K562 (cell line): ENCODE measurements at regions not wholly inside any gene's neighbourhood (a gene's known extent, or its start where the extent isn't known, plus 50 kb on each side); places are given as distances from the start of the nearest gene placed in this dataset.

Source experiments
- ATAC-seq: fragments of 200-7000 bp; cut with Tn5 transposase; 3 replicates; pipeline ENCODE4 v1.9.1; 2020; ENCODE audit warnings: moderate library complexity
- BruUV-seq: library from RNA; stranded (reverse); fragments of 400-500 nt; replicated peaks from 2 replicates; lab custom pipeline; 2021; lab: Mats Ljungman, UMichigan
- CTCF ChIA-PET: fragments of 300-600 bp; formaldehyde crosslinking; extraction: SDS; loops from one replicate; lab custom pipeline; 2021; ENCODE audit warnings: low intra/inter-chr PET ratio; lab: Yijun Ruan, JAX
- POLR2A ChIA-PET: fragments of 300-600, 350-650 bp; sonication (Branson Sonifier 250); formaldehyde crosslinking; extraction: SDS; loops from one replicate; lab custom pipeline; 2021; ENCODE audit warnings: antibody characterized with exemption, inconsistent platforms; lab: Yijun Ruan, JAX
- DNase-seq, 4 experiments: peaks; one replicate each; pipeline versions ENCODE4 v3.0.0 to v3.0.0-alpha.2; 2011 to 2018; ENCODE audit warnings: low spot score in 3 of 4, mixed read lengths in 3 of 4; ENCODE audit errors: extremely low read depth in 1 of 4
- FAIRE-seq: peaks from 2 replicates; lab custom pipeline; 2011; peaks lifted over from hg19 to GRCh38; lab: Jason Lieb, UNC
- H2AFZ ChIP-seq: 2 replicates; pipeline ENCODE4 v1.6.0; 2011; ENCODE audit warnings: low read depth, low read length, control low read depth, inconsistent platforms
- H3K27ac ChIP-seq: fragments of 200-600 bp; 3 replicates; pipeline ENCODE4 v1.8.0; 2011; ENCODE audit warnings: low read depth, mild to moderate bottlenecking, control low read depth, inconsistent platforms, low read length, moderate library complexity, mixed read lengths; ENCODE audit errors: extremely low read depth
- H3K27me3 ChIP-seq, 2 experiments: fragments of 300-600 bp in 1 of 2; 2 replicates in 1 of 2; 3 replicates in 1 of 2; pipeline versions ENCODE4 v1.6.0 to v1.8.0; 2011; ENCODE audit warnings: inconsistent platforms in 2 of 2, low read length in 2 of 2, mild to moderate bottlenecking in 1 of 2, mixed read lengths in 1 of 2, moderate library complexity in 1 of 2; ENCODE audit not compliant: control insufficient read depth in 2 of 2, insufficient read depth in 2 of 2
- H3K36me3 ChIP-seq: fragments of 300-600 bp; 3 replicates; pipeline ENCODE4 v1.8.0; 2011; ENCODE audit warnings: mild to moderate bottlenecking, low read length, inconsistent platforms; ENCODE audit not compliant: control insufficient read depth, insufficient read depth
- H3K4me1 ChIP-seq, 2 experiments: fragments of 200-600 bp in 1 of 2; replicated peaks in 1 of 2; 2 replicates in 1 of 2; 3 replicates in 1 of 2; pipeline versions ENCODE4 v1.5.1 to v1.8.0; 2011; ENCODE audit warnings: inconsistent platforms in 2 of 2, low read length in 2 of 2, mild to moderate bottlenecking in 1 of 2, mixed read lengths in 1 of 2, moderate library complexity in 1 of 2; ENCODE audit not compliant: control insufficient read depth in 2 of 2, insufficient read depth in 2 of 2
- H3K4me2 ChIP-seq: 2 replicates; pipeline ENCODE4 v1.6.1; 2011; ENCODE audit warnings: low read length, control low read depth, inconsistent platforms, mixed read lengths; ENCODE audit not compliant: insufficient read depth
- H3K4me3 ChIP-seq: fragments of 200-600 bp; sonication (generic), shearing (Covaris generic); 2 replicates; pipeline ENCODE4 v1.5.1; 2016; ENCODE audit warnings: control low read depth, inconsistent platforms
- H3K79me2 ChIP-seq: fragments of 200-600 bp; 3 replicates; pipeline ENCODE4 v1.8.0; 2011; ENCODE audit warnings: low read length, inconsistent platforms; ENCODE audit not compliant: control insufficient read depth, insufficient read depth
- H3K9ac ChIP-seq, 2 experiments: 2 replicates each; pipeline versions ENCODE4 v1.6.0 to v1.6.1; 2011; ENCODE audit warnings: low read depth in 2 of 2, low read length in 2 of 2, control low read depth in 1 of 2, inconsistent platforms in 1 of 2, mild to moderate bottlenecking in 1 of 2, mixed read lengths in 1 of 2; ENCODE audit not compliant: insufficient read depth in 1 of 2
- H3K9me1 ChIP-seq: one replicate; pipeline ENCODE4 v1.6.0; 2011; ENCODE audit warnings: inconsistent platforms, mild to moderate bottlenecking, low read length, moderate library complexity; ENCODE audit not compliant: control insufficient read depth, insufficient read depth
- H3K9me3 ChIP-seq: replicated peaks from 2 replicates; pipeline ENCODE4 v1.5.1; 2011; ENCODE audit warnings: low read depth, low read length, inconsistent platforms; ENCODE audit not compliant: control insufficient read depth, insufficient read depth
- H4K20me1 ChIP-seq: replicated peaks from 2 replicates; pipeline ENCODE4 v1.6.1; 2011; ENCODE audit warnings: low read length, inconsistent platforms, mixed read lengths; ENCODE audit not compliant: control insufficient read depth, insufficient read depth
- HDGF ChIP-seq: fragments of 450-650 bp; IDR thresholded peaks from 2 replicates; pipeline ENCODE4 v1.6.1; 2016
- NKRF ChIP-seq: fragments of 450-650 bp; IDR thresholded peaks from 2 replicates; pipeline ENCODE4 v1.6.1; 2016; ENCODE audit warnings: borderline replicate concordance
- ZBTB12 ChIP-seq: fragments of 250-450 bp; sonication (Bioruptor Pico); IDR thresholded peaks from 2 replicates; pipeline ENCODE4 v1.4.0; 2020
- in situ Hi-C: fragments of 300-500 bp; cut with MboI; formaldehyde crosslinking; loops from 4 replicates; pipeline ENCODE4 v1.15.0; 2018; ENCODE audit warnings: inconsistent platforms, mixed read lengths
- intact Hi-C: fragments of 100-400 bp; cut with micrococcal nuclease; formaldehyde crosslinking; loops from 2 replicates; pipeline ENCODE4 v1.14.2; 2022

- intact Hi-C loops = no loop called here
- no peak for FAIRE-seq
- POLR2A ChIA-PET = no interaction called here
Measured at GRCh38 chr2:160564591-160564990, 71.0 kb upstream of the RBMS1 start.

More at GRCh38 chr2:160564591-160564990, 71.0 kb upstream of the RBMS1 start:
- Histone ChIP-seq H3K4me1 (no peaks in the 10 kb centered on the region), H3K27ac (no peak overlapping the region), H3K9me3 (peaks cover 2% of the 10 kb centered on the region), H4K20me1 (no peaks in the 10 kb centered on the region), H3K4me3 (no peak overlapping the region), H3K9me1 (no peaks in the 10 kb centered on the region), H3K27me3 (no peaks in the 10 kb centered on the region), H3K79me2 (no peaks in the 10 kb centered on the region), H3K4me2 (no peak overlapping the region), H2AFZ (no peak overlapping the region), H3K36me3 (no peaks in the 10 kb centered on the region), H3K9ac (no peak overlapping the region)
- in situ Hi-C loops = no loop called here
- no peak for ATAC-seq
- CTCF ChIA-PET = no interaction called here
- no peak for TF ChIP-seq ZBTB12
- TF ChIP-seq HDGF = no peak
- TF ChIP-seq NKRF = no peak
- BruUV-seq = no TSS peak
- DNase-seq = no peak
